Islet of Langerhans (tissue), 1 donor: ENCODE measurements at regions not wholly inside any gene's neighbourhood (a gene's known extent, or its start where the extent isn't known, plus 50 kb on each side); places are given as distances from the start of the nearest gene placed in this dataset.

Experiments used
- FAIRE-seq: peaks from one replicate; lab custom pipeline; 2011; peaks lifted over from hg19 to GRCh38; lab: Jason Lieb, UNC

DNA sequence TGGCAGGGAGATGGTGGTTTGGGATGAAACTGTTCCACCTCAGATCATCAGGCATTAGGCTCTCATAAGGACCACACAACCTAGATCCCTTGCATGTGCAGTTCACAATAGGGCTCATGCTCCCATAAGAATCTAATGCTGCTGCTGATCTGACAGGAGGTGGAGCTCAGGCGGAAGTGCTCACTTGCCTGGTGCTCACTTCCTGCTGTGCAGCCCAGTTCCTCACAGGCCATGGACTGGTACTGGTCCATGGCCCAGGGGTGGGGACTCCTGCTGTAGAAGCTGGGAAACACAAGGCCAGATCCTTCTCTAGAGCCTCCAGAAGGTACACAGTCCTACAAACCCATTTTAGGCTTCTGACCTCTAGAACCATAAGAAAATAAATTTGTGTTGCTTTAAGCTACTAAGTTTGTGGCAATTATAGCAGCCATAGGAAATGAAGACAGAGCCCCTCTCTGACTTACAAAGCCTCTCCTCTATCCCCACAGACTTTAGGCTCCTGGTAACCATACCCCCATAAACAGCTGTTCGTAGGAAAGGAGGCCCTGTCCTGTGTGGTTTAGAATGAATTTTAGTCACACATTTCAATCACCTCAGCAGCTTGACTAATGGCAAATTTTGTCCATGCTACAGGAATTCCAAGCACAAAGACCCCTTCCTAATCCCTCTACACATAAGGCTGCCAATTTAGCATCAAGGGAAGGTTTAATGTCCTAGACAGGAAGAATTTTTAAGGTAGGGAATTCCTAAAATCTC, 206.1 kb upstream of the PHYHIPL start:
- no peak for FAIRE-seq

DNA sequence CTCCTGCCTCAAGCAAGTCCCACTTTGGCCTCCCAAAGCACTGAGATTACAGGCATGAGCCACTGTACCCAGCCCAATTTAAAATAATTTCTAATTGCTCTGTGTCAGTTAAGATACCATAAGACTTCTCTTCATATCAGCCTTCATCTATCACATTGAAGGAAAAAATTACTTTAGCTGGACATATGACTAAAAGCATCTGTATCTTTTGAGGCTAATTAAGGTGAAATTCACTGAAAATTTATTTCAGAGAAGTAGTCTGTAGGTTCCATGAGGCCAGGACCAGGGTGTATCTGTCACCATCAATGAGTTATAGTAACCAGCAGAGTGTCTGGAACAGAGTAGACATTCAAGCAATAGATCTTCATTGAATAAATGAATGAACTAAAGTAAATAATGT, 205.2 kb upstream of the PHYHIPL start:
- FAIRE-seq = no peak

DNA sequence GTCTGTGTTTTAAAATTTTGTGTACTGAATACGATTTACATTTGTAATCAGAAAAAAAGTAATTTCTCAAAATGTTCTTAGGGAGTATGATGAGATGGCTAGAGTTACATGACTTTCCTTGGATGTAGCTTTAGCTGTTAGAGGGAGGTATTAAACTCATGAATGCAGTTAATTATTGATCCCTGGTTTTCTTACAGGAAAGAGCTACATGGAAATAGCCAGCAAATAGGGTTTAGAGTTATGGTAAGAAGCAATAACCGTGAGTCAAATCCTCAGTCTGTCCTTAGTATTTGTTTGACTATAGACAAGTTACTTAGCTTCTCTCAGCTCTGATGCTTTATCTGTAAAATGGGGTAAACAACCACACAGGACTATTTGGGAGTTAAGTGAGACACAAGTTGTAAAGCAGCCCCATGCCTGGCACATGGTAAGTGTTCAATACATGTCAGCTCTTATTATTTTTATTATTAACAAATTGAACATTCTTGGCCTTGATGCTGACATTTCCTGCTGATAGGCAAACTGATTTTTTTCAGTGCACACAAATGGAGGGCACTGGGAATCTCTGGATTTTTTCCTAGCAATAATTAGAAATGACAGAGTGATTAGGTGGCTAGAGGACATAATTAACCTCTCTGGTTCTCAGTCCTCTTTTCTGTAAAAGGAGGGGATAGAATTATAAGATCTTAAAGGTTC, 204.5 kb upstream of the PHYHIPL start:
- no peak for FAIRE-seq

DNA sequence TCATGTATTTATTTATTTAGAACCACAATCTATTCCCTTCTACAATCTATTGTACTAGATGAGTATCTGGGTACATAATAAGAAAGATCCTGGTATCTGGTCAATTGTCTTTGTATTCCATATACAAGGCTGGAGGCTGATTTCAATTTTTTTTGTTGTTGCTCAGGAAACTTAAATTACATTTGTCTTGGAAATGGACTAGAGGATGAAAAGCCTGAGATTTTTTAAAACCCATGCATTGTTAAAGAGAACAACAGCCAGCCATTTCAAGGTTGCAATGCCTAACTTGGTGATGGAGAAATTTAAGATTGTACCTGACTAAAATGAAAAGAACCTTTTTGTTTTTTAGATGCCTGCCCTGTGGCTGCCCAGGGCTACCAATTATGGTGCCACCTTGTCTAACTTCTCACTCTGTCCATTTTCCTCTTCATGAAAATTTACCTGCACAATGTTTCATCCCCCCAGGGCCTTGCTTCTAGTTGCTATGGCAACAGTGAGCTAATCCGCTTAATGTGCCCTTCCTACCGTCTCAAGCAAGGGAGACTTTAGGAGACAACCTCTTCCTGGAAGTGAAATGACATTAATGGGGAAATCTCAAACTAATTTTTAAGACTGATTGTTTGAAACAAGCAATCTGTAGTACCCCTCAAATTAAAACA, 203.7 kb upstream of the PHYHIPL start:
- no peak for FAIRE-seq

DNA sequence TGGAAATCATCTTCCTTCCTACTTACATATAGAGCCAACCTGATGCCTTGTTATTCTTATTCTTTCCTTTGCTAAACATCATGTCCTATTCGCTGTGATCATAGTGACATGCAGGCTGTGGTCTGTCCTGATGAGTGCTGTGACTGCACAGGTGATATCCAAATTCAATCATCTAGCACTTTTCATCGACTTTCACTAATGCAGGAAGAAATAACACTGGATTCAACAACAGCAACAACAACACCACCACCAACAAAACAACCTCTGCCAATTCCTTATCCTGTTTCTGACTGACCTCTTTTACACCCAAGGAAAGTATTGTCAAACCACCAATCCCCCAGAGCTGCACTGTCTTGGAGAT, 203.2 kb upstream of the PHYHIPL start:
- FAIRE-seq = no peak

DNA sequence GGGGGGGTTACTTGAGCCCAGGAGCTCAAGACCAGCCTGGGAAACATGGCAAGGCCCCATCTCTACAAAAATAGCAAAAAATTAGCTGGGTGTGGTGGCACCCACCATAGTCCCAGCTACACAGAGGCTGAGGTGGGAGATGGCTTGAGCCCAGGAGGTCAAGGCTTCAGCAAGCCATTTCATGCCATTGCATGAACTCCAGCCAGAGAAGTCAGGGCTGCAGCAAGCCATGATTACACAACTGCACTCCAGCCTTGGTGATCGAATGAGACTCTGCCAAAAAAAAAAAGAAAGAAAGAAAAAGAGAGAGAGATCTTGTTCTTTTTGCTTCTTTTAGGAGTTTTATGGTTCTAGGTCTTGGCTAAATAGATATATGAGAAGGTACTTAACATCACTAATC, 200.2 kb upstream of the PHYHIPL start:
- FAIRE-seq = no peak

DNA sequence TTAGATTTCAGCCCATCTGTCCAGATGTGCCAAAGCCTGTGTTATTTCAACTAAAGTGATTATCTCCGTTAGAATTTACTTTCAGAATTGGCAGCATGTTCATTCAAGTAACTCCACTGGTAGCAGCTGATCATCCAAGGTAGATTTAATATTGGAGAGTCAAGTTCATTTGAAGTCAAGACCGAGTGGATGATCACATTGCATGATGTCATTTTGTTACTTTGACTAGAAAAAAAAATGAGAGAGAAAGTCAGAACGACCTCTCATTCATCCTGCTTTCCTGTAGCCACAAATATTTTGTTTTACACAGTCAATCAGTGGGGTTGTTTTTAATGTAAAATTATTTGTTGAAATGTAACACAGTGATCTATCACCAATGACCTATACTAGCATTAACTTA, 196.7 kb upstream of the PHYHIPL start:
- no peak for FAIRE-seq

DNA sequence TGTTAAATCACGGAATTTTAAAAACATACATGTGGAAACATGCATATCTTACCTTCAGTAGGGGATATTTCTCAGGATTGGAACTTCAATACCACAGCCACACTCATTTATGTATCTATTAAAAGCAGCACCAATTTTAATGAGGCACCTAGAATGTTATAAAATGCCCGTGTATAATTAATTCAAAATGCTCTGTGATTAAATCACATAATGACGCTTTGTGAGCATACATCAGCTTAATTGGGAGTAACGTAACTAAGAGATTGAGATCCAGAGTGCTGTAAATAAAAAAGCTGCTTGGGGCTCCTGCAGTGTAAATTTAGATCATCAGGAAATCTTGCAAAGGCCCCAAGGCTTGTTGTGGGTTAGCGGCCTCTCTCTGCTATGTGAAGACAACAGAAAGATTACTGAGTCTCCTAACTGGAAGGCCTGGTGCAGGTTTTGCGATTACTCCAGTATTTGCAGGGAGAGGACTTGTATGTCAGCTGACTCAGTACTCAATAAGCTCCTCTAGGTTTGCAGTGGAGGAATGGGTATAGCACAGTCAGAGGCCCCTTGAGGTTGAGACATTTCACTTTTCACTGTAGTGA, 195.5 kb upstream of the PHYHIPL start:
- FAIRE-seq = no peak

DNA sequence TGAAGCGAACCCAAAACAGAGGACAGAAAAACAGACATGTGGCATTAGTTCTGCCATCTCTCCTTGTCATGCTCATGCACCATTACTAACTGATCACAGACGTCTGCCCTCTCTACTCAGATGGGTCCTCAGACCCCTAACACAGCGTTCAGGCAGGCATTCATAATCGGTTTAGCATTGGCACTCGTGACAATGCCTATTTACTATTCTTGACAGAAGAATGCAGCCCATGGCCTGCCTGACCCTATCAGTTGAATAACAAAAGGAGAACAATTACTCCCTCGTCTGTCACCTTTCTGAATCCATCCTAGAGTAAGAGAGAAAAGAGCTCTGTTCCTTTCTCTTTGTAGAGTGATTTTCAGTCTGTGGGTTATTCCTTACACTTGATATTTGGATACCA, 194.6 kb upstream of the PHYHIPL start:
- no peak for FAIRE-seq

DNA sequence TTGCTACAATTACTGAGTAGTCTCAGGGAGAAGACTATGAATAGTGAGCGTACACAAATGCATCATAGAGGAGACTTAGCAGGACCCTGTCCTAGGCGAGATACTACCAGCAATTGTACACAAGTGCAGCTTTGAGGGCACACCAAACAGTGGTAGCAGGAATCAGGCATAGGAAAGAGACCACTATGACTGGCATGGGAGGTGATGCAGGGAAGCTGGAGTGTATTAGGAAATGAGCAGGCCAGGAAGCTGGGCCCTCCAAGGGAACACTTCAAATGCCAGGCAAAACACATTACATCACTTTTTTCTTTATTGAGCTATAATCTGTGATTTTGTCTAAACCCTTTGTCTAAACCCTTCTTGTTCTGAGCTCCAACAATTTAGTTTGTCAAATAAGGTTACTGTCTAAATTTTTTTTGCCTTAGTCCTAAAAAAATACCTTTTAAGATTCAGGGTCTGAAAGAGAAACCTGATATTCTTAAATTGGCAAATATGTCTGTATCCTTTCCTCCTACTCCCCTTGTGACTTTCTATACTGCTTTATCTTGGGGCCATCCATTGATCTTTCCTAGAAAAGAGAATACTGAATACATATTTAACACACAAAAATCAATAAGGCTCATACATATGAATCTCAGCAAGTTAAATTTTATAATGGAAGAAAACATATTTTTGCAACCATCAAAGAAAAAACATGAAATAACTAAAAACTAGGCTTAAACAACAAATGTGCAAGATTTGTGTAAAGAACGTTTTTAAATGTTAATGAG, 193.8 kb upstream of the PHYHIPL start:
- FAIRE-seq = no peak

DNA sequence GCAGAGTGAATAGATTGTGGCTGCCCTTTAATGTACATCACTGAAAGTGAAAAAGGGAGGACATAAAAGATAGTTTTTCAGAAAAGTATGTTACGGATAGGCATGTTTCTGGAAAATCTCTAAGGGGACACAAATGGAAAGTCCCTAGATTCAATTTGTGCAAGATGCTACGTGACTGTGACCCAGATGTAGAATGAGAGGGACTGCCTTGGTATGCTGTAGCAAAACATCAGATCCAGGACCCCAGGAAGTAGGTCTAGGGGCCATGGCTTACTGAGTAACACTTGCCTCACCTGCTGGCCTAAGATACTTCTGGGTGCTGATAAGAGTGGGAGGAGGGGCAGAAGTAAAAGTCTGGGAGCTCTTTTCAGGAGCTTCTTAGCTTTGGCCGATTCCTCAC, 191.2 kb upstream of the PHYHIPL start:
- no peak for FAIRE-seq

DNA sequence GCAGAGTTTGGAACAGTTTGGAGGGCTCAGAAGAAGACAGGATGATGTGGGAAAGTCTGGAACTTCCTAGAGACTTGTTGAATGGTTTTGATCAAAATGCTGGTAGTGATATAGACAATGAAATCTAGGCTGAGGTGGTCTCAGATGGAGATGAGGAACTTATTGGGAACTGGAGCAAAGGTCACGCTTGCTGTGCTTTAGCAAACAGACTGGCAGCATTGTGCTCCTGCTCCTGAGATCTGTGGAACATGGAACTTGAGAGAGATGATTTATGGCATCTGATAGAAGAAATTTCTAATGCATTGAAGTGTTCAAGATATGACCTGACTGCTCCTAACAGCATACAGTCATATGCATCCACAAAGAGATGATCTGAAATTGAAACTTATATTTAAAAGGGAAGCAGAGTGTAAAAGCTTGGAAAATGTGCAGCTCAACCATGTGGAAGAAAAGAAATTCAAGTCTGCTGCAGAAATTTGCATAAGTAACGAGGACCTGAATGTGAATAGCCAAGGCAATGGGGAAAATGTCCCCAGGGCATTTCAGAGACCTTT, 186.9 kb upstream of the PHYHIPL start:
- FAIRE-seq = no peak

DNA sequence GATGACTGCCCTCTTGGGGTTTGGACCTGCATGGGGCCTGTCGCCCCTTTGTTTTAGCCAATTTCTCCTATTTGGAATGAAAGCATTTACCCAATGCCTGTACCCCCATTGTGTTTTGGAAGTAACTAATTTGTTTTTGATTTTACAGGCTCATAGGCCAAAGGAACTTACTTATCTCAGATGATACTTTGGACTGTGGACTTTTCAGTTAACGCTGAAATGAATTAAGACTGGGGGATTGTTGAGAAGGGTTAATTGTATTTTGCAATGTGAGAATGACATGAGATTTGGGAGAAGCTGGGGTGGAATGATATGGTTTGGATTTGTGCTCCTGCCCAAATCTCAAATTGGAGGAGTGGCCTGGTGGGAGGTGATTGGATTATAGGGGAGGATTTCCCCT, 185.8 kb upstream of the PHYHIPL start:
- FAIRE-seq = no peak

DNA sequence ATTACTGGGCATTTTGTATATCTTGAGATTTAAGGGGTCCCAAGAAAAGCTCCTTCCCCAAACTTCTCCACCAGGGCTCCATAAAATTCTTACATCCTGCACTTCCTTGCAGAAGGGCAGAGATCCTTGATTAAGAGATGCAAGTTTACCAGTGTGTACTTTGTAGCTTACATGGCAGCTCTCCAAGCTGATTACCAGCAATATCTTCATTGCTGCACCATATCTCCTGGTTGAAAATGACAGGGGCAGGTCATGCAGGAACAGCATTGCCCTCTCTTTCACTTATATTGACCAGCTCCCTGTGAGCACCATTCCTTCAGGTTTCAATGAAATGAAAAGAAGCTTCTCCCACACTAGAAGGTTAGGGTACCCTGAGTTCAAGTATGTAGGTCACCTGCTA, 184.6 kb upstream of the PHYHIPL start:
- no peak for FAIRE-seq

DNA sequence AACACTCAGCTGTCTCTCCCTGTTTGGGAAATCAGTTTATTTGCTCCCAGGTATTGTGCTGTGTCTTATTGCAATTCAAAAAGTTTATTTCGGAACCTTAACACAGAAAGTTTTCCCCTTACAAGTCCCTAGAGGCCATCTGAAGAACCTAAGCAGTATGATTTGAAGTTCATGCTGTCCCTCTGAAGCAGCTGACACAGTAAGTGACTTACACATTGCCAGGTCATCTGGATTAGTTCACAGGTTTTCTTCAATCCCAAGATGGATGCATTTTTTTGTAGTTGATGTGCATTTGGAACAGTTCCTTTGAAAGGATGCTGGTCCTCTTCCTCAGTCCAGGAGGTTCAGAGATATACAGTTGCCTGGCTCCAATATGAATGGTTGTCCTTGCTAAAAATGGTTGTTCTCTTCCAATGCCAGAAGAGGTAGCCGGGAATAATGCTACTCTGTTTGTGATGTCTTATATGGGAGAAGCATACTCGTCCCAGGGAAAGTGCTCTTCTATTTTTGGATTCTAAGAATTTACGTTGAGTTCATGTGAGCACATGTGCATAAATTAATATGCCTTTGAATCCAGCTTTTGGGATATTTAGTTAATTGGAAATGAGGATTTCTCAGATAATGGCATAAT, 183.5 kb upstream of the PHYHIPL start:
- no peak for FAIRE-seq

DNA sequence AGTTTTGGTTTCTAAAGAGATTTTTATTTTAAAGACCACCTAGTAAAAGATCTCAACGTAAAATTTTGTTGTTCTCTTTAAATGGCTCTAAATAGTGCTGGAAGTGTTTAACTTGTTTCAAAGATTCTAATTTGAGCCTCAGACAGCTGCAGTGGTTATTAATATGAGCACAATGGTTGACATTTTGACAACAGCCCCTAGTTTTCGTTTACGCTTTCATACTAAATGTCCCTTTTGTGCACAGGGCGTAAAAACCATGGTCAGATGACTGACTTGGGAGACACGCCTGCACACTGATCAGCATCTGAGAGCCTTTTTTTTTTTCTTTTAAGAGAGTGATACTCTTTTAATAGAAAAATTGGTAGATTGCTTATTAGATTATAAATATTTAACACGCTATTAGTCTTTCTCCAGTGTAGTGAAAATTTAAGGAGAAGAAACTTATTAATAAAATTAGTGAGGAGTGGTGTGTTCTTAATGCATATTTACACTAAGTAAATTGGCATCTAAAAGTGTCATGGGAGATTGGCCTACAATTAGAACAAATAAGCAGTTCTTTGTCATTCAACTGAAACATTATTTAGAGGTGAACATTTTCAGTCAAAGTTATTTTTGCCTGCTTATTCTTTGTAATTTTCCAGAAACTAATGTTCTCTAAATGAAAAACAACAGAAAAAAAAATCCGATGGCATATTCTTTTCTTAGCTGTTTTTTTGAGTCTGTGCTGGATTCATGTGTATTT, 182.8 kb upstream of the PHYHIPL start:
- FAIRE-seq = peak; percentile 51

DNA sequence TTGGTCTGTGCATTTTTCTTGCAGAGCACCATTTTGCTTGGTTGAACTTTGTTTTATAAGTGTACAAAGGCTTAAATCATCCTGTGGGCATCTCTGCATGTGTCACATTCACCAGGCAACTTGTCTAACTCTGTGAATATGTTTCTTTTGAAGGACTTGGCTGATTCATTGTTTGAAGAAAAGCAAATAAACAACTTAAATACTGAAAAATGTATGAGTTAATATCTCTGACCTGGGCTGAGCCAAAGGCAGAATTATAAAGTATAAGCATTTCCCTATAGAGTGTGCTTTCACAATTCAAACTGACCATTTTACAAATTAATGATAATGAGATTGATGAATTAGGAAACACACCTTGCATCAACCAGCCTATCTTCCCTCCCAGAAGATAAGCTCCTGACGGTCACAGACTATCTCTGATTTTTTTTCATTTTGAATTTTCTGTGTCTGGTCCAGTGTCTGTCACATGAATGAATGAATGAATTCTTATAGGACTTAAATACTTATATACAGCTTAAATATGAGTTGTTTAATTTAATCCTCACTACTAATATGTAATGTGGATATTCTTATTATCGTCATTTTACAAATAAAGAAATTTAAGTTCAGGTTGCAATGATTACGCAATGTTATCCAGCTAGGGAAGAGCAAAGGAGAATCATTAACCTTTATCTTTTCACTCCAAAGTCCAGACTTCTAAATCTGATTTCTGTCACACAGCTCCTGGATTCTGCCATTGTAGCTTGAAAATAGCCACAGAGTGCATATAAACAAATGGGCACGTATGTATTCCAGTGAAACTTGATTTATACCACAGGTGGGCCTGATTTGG, 182.0 kb upstream of the PHYHIPL start:
- FAIRE-seq = peak; percentile 72

DNA sequence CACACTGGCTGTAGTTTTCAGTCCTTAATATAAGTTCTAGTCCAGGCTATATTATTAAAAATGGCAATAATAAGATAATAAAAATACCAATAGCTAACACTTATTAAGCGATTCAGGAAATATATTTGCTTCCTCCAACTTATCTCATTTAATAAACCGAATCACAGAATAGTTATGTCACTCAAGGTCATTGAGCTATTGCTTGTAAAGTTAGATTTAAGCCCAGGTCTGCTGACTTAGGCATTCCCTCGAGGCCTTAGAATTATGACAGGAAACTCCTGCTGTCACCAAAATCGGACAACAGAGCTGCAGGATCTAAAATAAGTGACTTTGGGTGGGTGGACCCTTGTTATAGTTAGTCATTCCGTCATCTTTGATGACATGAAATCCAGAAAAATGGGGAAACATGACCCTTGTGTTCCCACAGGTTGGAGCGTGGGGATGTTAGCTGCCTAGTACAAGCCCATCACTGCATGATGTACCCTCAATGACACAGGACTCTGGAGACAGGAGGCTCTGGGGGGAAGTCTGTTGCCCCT, 181.3 kb upstream of the PHYHIPL start:
- no peak for FAIRE-seq

DNA sequence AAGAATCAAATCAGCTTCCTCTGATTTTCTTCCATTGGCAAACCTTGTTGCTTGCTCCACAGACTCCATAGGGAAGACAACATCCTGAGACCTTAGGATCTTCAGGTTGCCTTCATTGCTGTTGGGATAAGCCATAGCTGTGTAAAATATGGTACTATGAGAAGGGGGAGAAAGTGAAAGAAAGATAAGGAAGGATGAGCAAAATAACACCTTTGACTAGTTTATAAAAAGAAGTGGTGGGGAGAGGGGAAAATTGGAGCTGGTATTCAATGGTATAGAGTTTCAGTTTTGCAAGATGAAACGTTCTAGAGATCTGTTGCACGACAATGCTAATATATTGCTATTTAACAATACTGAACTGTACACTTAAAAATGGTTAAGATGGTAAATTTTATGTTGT, 180.4 kb upstream of the PHYHIPL start:
- FAIRE-seq = no peak

DNA sequence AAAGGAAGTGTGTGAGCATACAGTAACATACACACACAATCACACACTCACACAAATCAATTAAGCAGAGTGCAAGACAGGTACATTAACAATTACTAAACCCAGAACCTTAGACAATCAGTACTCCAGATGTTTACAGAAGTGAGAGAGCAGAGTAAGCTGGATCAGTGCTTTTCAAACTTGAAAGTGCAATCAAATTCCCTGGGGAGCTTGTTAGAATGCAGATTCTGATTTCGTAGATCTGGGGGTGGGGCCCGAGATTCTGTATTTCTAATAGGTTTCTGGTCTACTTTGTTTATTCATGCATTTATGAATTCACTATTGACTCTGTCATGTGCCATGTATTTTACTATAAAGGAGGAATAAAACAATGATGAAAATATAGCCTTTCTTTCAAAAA, 179.6 kb upstream of the PHYHIPL start:
- no peak for FAIRE-seq
